Progenitor cell of endocrine pancreas (in vitro differentiated cells): ENCODE measurements at regions not wholly inside any gene's neighbourhood (a gene's known extent, or its start where the extent isn't known, plus 50 kb on each side); places are given as distances from the start of the nearest gene placed in this dataset.
"Not testable (repeated sequence)": the region's sequence is repeated elsewhere in the genome, so short reads cannot be mapped to it uniquely, and the experiment has no call there.

Source experiments
- DNase-seq: peaks from one replicate; pipeline ENCODE4 v3.0.0; 2021; ENCODE audit warnings: low spot score; ENCODE audit not compliant: unreplicated experiment
- H3K27ac Mint-ChIP-seq: 2 replicates; pipeline ENCODE4 v1.8.0; 2021; ENCODE audit warnings: mild to moderate bottlenecking, moderate library complexity, mixed read lengths
- H3K27me3 Mint-ChIP-seq: 2 replicates; pipeline ENCODE4 v1.8.0; 2021; ENCODE audit warnings: mixed read lengths
- H3K36me3 Mint-ChIP-seq: 2 replicates; pipeline ENCODE4 v1.8.0; 2022; ENCODE audit warnings: mixed read lengths; ENCODE audit not compliant: insufficient read depth
- H3K4me1 Mint-ChIP-seq: 2 replicates; pipeline ENCODE4 v1.8.0; 2021; ENCODE audit warnings: low read depth, mixed read lengths
- H3K4me3 Mint-ChIP-seq: 2 replicates; pipeline ENCODE4 v1.8.0; 2021; ENCODE audit warnings: low read depth, mild to moderate bottlenecking, moderate library complexity, mixed read lengths
- H3K9me3 Mint-ChIP-seq: 2 replicates; pipeline ENCODE4 v1.8.0; 2021; ENCODE audit warnings: low read depth, mixed read lengths
- TF ChIP-seq, protein P1 (sequence below): fragments of 200-600 bp; sonication (generic); IDR thresholded peaks from one replicate; pipeline ENCODE4 v1.5.0; 2021; ENCODE audit warnings: antibody characterized with exemption, mild to moderate bottlenecking; ENCODE audit not compliant: unreplicated experiment

GRCh38 chr7:63205136-63205535, 793.5 kb upstream of the ZNF722 start:
- Mint-ChIP-seq H3K4me3 (no peak overlapping the region), H3K27ac (no peak overlapping the region), H3K36me3 (peaks cover 7% of the 10 kb centered on the region), H3K4me1 (no peaks in the 10 kb centered on the region), H3K9me3 (peaks cover 69% of the 10 kb centered on the region), H3K27me3 (no peaks in the 10 kb centered on the region)
- TF ChIP-seq, protein P1, sequence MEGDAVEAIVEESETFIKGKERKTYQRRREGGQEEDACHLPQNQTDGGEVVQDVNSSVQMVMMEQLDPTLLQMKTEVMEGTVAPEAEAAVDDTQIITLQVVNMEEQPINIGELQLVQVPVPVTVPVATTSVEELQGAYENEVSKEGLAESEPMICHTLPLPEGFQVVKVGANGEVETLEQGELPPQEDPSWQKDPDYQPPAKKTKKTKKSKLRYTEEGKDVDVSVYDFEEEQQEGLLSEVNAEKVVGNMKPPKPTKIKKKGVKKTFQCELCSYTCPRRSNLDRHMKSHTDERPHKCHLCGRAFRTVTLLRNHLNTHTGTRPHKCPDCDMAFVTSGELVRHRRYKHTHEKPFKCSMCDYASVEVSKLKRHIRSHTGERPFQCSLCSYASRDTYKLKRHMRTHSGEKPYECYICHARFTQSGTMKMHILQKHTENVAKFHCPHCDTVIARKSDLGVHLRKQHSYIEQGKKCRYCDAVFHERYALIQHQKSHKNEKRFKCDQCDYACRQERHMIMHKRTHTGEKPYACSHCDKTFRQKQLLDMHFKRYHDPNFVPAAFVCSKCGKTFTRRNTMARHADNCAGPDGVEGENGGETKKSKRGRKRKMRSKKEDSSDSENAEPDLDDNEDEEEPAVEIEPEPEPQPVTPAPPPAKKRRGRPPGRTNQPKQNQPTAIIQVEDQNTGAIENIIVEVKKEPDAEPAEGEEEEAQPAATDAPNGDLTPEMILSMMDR, result no peak
- DNase-seq, result no peak

- not testable (repeated sequence) for DNase-seq, H3K36me3 Mint-ChIP-seq, H3K27me3 Mint-ChIP-seq, H3K4me3 Mint-ChIP-seq, H3K4me1 Mint-ChIP-seq, H3K27ac Mint-ChIP-seq
- peaks cover 38% of the 10 kb centered on the region for H3K9me3 Mint-ChIP-seq
Measured at GRCh38 chr7:63233101-63233500, 765.5 kb upstream of the ZNF722 start.

DNA sequence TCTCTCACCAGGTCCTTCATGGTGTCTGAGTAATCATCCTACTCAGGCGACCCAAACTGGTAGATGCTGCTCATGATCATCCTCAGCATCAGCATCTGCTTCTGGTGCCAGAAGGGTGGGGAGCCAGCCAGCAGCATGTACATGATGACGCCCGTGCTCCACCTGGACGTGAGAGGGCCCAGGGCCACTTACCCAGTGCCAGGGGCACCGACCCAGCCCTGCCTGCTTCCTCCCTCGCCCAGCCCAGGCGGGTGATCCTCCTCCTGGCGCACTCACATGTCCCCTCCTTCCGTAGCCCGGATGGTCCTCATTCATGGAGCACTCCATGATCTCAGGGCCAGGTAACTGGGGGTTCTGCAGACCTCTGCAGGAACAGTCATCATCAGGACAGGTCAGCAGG, 764.8 kb upstream of the ZNF722 start:
- no peak for DNase-seq
- Mint-ChIP-seq H3K4me3 (no peak overlapping the region), H3K9me3 (peaks cover 40% of the 10 kb centered on the region), H3K27ac (no peak overlapping the region), H3K36me3 (peaks cover 5% of the 10 kb centered on the region), H3K27me3 (no peaks in the 10 kb centered on the region), H3K4me1 (no peaks in the 10 kb centered on the region)
- TF ChIP-seq, protein P1, result no peak
